ENCODE measurements at regions not wholly inside any gene's neighbourhood (a gene's known extent, or its start where the extent isn't known, plus 50 kb on each side); places are given as distances from the start of the nearest gene placed in this dataset.

GRCh38 chr5:147037515-147038205 is 159.1 kb upstream of the PPP2R2B start:
- no peak for DNase-seq

GRCh38 chr5:147040856-147041255 is 162.3 kb upstream of the PPP2R2B start:
- DNase-seq: no peak

GRCh38 chr5:147044572-147045273 is 166.2 kb upstream of the PPP2R2B start:
- no peak for DNase-seq

GRCh38 chr5:147045290-147045689 is 166.7 kb upstream of the PPP2R2B start:
- DNase-seq: no peak

GRCh38 chr5:147046281-147046680 is 167.7 kb upstream of the PPP2R2B start:
- no peak for DNase-seq

- no peak for DNase-seq
These were observed 168.3 kb upstream of the PPP2R2B start for GRCh38 chr5:147046894-147047293.

GRCh38 chr5:147049764-147050163 is 171.2 kb upstream of the PPP2R2B start:
- DNase-seq: no peak

GRCh38 chr5:147050172-147050571 is 171.6 kb upstream of the PPP2R2B start:
- no peak for DNase-seq

- no peak for DNase-seq
These were observed 172.6 kb upstream of the PPP2R2B start for GRCh38 chr5:147051193-147051592.

- no peak for DNase-seq
These were observed 174.0 kb upstream of the PPP2R2B start for GRCh38 chr5:147052519-147052918.

GRCh38 chr5:147055089-147055826 is 176.7 kb upstream of the PPP2R2B start:
- no peak for DNase-seq

- DNase-seq: no peak
These were observed 177.5 kb upstream of the PPP2R2B start for GRCh38 chr5:147055850-147056566.

- no peak for DNase-seq
These were observed 177.8 kb upstream of the STK32A start for GRCh38 chr5:147057051-147057450.

GRCh38 chr5:147061431-147061830 is 173.4 kb upstream of the STK32A start:
- no peak for DNase-seq

- DNase-seq: no peak
These were observed 172.4 kb upstream of the STK32A start for GRCh38 chr5:147062427-147062826.

GRCh38 chr5:147063943-147064342 is 170.9 kb upstream of the STK32A start:
- DNase-seq: no peak

GRCh38 chr5:147065071-147065470 is 169.8 kb upstream of the STK32A start:
- no peak for DNase-seq

- DNase-seq: no peak
These were observed 165.8 kb upstream of the STK32A start for GRCh38 chr5:147068998-147069397.

GRCh38 chr5:147072622-147073021 is 162.2 kb upstream of the STK32A start:
- no peak for DNase-seq

- DNase-seq: no peak
These were observed 161.7 kb upstream of the STK32A start for GRCh38 chr5:147073098-147073497.

GRCh38 chr5:147075187-147075586 is 159.6 kb upstream of the STK32A start:
- no peak for DNase-seq

- DNase-seq: no peak
These were observed 154.4 kb upstream of the STK32A start for GRCh38 chr5:147080391-147080790.

- DNase-seq: no peak
These were observed 153.5 kb upstream of the STK32A start for GRCh38 chr5:147081311-147081764.
